GM12872 (cell line): ENCODE measurements at regions not wholly inside any gene's neighbourhood (a gene's known extent, or its start where the extent isn't known, plus 50 kb on each side); places are given as distances from the start of the nearest gene placed in this dataset.

ENCODE experiments used
- CTCF ChIP-seq: IDR thresholded peaks from 3 replicates; pipeline ENCODE4 v1.5.1; 2011; ENCODE audit warnings: low read depth, mild to moderate bottlenecking, low read length, moderate library complexity; ENCODE audit not compliant: insufficient read depth

GRCh38 chr7:42790196-42790595, 121.7 kb downstream of the C7orf25 start:
- TF ChIP-seq CTCF, result no peak

- no peak for TF ChIP-seq CTCF
These were observed 137.4 kb downstream of the C7orf25 start for GRCh38 chr7:42774436-42774835.

GRCh38 chr7:42770114-42770513, 141.8 kb downstream of the C7orf25 start:
- no peak for TF ChIP-seq CTCF

- TF ChIP-seq CTCF, result no peak
These were observed 143.8 kb downstream of the C7orf25 start for GRCh38 chr7:42768045-42768444.

GRCh38 chr7:42766782-42767423, 145.0 kb downstream of the C7orf25 start:
- TF ChIP-seq CTCF, result no peak

- TF ChIP-seq CTCF, result no peak
These were observed 145.9 kb downstream of the C7orf25 start for GRCh38 chr7:42765931-42766330.

GRCh38 chr7:42763137-42763551, 148.7 kb downstream of the C7orf25 start:
- no peak for TF ChIP-seq CTCF

GRCh38 chr7:42761486-42761885, 150.4 kb downstream of the C7orf25 start:
- TF ChIP-seq CTCF, result no peak
